ENCODE measurements at regions not wholly inside any gene's neighbourhood (a gene's known extent, or its start where the extent isn't known, plus 50 kb on each side); places are given as distances from the start of the nearest gene placed in this dataset.

DNA sequence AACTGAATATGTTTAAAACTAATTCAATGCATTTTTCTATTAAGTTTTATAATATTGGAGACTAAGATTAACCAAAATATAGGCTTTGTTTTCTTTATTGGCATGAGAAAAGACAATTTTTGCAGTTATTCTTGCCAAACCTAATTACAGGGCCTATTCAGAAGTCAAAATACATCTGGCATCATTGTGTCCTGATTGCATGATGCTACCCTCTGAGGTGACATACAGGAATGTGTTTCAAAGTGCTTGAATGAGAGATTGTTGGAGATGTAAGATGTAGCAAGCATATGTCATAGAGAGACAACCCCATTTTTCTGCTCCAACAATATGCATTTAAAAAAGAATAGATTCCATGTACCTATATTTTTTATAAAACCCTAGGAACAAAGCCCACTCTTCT is 1036.4 kb downstream of the PCDH18 start:
- no peak for DNase-seq

DNA sequence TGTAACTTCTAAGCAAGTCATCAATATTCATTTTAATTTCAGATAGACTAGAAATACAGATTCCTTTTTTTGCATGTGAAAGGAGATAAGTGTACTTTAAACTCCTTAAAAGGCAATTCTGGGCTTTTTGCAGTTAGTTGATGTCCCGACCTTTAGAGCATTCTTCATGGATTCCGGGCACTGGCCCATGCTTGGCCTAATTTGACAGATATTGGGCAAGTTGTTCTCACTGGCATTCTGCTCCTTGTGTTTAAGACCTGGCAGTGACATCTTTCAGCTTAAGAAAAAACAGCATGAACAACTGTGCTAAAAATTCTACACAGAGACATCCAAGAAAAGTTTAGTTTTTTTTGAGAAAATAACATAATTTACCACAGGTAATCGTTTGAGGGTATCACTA is 1037.2 kb downstream of the PCDH18 start:
- no peak for DNase-seq

DNA sequence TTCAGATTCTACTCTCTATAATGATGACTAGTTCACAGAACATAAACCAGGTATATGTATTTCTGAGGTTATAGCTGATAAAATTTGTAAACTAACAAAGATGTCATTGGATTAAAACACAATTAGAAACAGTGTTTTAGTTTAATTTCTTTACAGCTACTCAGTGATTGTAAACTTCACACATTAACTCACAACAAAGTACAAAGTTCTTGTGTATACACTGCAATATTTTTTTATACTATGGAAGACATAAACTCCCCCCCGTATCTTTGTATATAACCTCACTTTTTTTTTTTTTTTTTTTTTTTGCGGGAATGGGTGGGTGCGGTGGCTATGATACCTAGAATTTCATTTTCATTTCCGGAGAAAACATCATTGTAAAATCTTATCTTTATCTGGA is 1043.2 kb downstream of the PCDH18 start:
- DNase-seq, result no peak

- DNase-seq, result no peak
Measured at GRCh38 chr4:136484996-136485395, 1047.3 kb downstream of the PCDH18 start.

- no peak for DNase-seq
Measured at GRCh38 chr4:136476753-136477152, 1055.5 kb downstream of the PCDH18 start.

GRCh38 chr4:136471051-136471450 is 1061.2 kb downstream of the PCDH18 start:
- no peak for DNase-seq

DNA sequence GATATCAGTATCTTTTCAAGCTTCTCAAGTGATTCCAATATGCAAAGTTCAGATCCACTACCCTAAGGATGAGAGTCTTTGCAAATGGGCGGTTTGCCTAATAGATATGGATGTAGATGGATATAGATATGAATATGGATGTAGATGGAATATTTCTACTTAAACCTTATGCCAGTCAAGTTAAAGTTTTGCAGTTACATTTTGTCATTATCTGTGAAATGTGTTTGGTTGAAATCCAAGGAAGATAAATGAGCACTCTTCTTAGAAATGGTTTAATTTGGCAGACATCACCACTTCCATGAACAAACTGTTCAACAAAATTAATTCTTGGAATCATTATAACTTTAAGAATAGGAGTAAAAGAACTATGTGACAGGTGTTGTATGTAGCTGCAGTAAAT is 1066.6 kb downstream of the PCDH18 start:
- DNase-seq, result no peak

- no peak for DNase-seq
Measured at GRCh38 chr4:136463941-136464340, 1068.4 kb downstream of the PCDH18 start.

- no peak for DNase-seq
Measured at GRCh38 chr4:136461533-136461932, 1070.8 kb downstream of the PCDH18 start.

GRCh38 chr4:136458326-136458725 is 1074.0 kb downstream of the PCDH18 start:
- no peak for DNase-seq

GRCh38 chr4:136457577-136457976 is 1074.7 kb downstream of the PCDH18 start:
- no peak for DNase-seq

- no peak for DNase-seq
Measured at GRCh38 chr4:136457004-136457403, 1075.3 kb downstream of the PCDH18 start.

GRCh38 chr4:136443006-136443405 is 1089.3 kb downstream of the PCDH18 start:
- DNase-seq, result no peak

- no peak for DNase-seq
Measured at GRCh38 chr4:136442447-136442846, 1089.8 kb downstream of the PCDH18 start.

DNA sequence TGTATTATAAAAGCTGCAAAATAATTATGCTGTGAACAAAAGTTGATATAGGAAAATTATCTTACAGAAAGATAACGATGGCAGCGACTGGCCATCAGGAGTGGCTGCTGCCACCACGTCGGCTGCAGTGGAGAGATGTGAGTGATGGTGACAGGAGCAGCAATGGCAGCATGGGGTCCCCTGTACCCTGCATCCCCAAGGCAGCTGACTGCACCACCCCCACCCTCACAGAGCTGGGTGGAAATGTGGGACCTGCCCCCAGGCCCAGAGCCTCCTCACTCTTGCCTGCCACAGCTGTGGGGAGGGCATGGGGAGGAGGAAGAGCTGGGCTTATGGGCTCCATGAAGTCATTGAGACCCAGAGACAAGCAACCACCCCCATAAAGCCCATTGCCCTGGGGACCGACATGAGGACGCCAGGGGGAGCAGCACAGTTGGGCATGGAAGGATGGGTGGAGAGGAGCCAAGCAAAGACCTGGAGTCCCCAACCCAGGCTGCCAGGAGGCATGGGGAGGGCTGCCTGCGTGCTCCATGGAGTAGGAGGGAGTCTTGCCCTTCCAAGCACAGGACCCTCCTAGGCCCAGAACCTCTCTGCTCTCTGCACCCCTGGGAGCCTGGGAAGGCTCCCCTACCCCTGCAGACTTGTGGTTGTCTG is 1090.5 kb downstream of the PCDH18 start:
- no peak for DNase-seq

DNA sequence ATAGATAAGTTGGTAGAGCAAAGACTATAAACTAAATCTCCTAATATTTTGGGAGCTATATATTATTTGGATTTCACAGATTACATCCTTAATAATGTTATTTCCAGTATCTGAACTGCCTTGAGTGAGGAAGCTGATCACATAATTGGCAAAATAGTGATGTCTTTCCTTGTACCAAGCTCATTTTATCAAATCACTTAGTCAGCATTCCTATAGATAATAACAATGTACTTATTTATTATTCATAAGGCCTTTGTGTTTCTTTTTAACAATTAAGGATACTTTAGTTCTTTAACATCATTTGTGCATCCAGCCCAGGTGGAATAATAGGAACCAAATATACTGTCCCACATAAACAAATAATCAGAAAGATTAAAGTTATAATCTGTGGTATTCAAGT is 1093.6 kb downstream of the PCDH18 start:
- DNase-seq, result no peak

DNA sequence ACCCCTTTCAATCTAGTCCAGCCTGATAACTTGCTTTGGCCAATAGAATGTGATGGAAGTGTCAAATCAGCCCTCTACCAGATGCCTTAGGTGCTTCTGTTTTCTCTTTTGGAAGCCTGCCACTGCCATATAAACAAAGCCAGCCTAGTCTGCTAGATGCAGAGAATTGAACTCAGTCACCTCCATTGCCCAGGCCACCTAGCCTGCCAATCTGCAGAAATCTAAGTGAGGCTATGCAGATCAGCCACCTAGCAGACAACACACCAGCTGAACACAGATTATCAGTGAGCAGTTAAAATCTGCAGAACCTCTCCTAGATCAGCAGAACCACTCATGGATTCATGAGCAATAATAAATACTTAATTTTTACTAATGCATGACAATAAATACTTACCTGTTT is 1108.2 kb downstream of the PCDH18 start:
- DNase-seq, result no peak

DNA sequence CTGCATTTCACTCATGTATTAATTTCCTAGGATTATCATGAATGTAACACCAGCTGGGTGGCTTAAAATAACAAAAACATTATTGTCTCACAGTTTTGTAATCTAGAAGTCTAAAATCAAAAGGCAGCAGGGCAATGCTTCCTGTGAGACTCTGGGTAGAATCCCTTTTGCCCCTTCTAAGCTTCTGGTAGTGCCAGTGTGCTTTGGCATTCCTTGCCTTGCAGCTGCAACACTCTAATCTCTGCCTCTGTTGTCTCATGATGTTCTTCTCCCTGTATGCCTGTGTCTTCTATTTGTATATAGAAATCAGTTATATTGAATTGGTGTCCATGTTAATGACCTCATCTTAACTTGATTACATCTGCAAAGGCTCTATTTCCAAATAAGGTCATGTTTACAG is 1117.3 kb downstream of the PCDH18 start:
- DNase-seq, result no peak

GRCh38 chr4:136412708-136413107 is 1119.6 kb downstream of the PCDH18 start:
- no peak for DNase-seq

DNA sequence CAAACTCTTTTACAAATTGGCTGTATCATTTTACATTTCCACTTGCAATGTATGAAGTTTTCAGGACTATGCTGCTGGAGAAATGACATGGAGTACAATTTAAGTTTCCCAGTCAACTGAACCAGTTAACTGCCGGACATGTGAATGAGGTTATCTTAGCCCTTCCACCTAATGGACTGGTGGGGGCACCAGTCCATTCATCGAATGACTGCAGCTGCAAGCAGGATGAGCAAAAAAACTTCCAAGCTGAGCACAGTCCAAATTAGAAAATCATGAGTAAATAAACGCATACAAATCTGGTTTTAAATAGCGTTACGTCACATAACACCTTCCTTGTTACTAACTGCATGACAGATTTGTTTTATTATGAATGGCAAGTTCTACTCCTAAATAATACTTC is 1131.5 kb downstream of the PCDH18 start:
- no peak for DNase-seq

DNA sequence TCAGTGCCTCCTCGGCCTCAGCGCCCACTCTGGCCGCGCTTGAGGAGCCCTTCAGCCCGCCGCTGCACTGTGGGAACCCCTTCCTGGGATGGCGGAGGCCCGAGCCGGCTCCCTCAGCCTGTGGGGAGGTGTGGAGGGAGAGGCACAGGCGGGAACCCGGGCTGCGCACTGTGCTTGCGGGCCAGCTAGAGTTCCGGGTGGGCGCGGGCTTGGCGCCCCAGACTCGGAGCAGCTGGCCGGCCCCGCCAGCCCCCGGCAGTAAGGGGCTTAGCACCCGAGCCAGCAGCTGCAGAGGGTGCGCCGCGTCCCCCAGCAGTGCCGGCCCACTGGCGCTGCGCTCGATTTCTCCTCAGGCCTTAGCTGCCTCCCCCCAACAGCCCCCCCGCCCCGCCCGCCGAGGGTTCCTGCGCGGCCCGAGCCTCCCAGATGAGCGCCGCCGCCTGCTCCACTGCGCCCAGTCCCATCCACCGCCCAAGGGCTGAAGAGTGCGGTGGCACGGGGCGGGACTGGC is 1137.0 kb downstream of the PCDH18 start:
- DNase-seq, result no peak

GRCh38 chr4:136392576-136392975 is 1139.7 kb downstream of the PCDH18 start:
- no peak for DNase-seq

GRCh38 chr4:136390824-136391223 is 1141.5 kb downstream of the PCDH18 start:
- DNase-seq, result no peak

GRCh38 chr4:136383082-136383481 is 1149.2 kb downstream of the PCDH18 start:
- DNase-seq, result no peak

GRCh38 chr4:136371231-136371630 is 1161.1 kb downstream of the PCDH18 start:
- DNase-seq, result no peak

Data from NCI-H524 treated with DMSO at 0.1 percent for 48 hours (cell line).